SK-N-SH (cell line): ENCODE measurements at regions not wholly inside any gene's neighbourhood (a gene's known extent, or its start where the extent isn't known, plus 50 kb on each side); places are given as distances from the start of the nearest gene placed in this dataset.

Source experiments
- CTCF ChIA-PET: fragments of 300-600, 350-600 bp; formaldehyde crosslinking; extraction: SDS; loops from one replicate; lab custom pipeline; 2021; lab: Yijun Ruan, JAX
- POLR2A ChIA-PET: fragments of 350-600 bp; sonication (Branson Sonifier 250); formaldehyde crosslinking; extraction: SDS; loops from one replicate; lab custom pipeline; 2020; ENCODE audit warnings: antibody characterized with exemption, inconsistent platforms; lab: Yijun Ruan, JAX
- DNase-seq: peaks from one replicate; pipeline ENCODE4 v3.0.0; 2012
- H2AFZ ChIP-seq: fragments of 200-600 bp; sonication (generic); 2 replicates; pipeline ENCODE4 v1.8.1; 2016; ENCODE audit warnings: antibody characterized with exemption, mild to moderate bottlenecking, low read depth
- H3F3A ChIP-seq: fragments of 200-600 bp; sonication (generic); replicated peaks from 2 replicates; pipeline ENCODE3; 2016; ENCODE audit warnings: antibody characterized with exemption, mild to moderate bottlenecking; ENCODE audit not compliant: insufficient read depth
- H3K27ac ChIP-seq, 2 experiments: fragments of 200-500 bp in 1 of 2; fragments of 200-600 bp in 1 of 2; sonication (Bioruptor generic) in 1 of 2; sonication (generic), shearing (Covaris generic) in 1 of 2; 2 replicates each; pipeline versions ENCODE4 v1.5.1 to v1.6.1; 2014 to 2016; ENCODE audit warnings: low read depth in 2 of 2, inconsistent platforms in 1 of 2, low read length in 1 of 2, mild to moderate bottlenecking in 1 of 2, mixed read lengths in 1 of 2
- H3K27me3 ChIP-seq: fragments of 200-600 bp; sonication (generic), shearing (Covaris generic); 2 replicates; pipeline ENCODE4 v1.6.1; 2016; ENCODE audit warnings: mixed run types; ENCODE audit not compliant: insufficient read depth
- H3K36me3 ChIP-seq, 2 experiments: fragments of 200-500 bp in 1 of 2; fragments of 200-600 bp in 1 of 2; sonication (Bioruptor generic) in 1 of 2; sonication (generic) in 1 of 2; replicated peaks in 1 of 2; 2 replicates each; pipeline versions ENCODE3 to v1.5.1; 2014 to 2016; ENCODE audit warnings: low read length in 1 of 2, mild to moderate bottlenecking in 1 of 2; ENCODE audit not compliant: insufficient read depth in 2 of 2, control insufficient read depth in 1 of 2
- H3K4me1 ChIP-seq, 2 experiments: fragments of 200-500 bp in 1 of 2; fragments of 200-600 bp in 1 of 2; sonication (Bioruptor generic) in 1 of 2; sonication (generic), shearing (Covaris generic) in 1 of 2; 2 replicates each; pipeline versions ENCODE4 v1.5.1 to v1.6.1; 2014 to 2016; ENCODE audit warnings: low read depth in 1 of 2, low read length in 1 of 2, mixed run types in 1 of 2; ENCODE audit not compliant: insufficient read depth in 2 of 2, control insufficient read depth in 1 of 2
- H3K4me2 ChIP-seq: fragments of 200-600 bp; sonication (generic), shearing (Covaris generic); 2 replicates; pipeline ENCODE4 v1.6.1; 2017; ENCODE audit warnings: mixed run types
- H3K4me3 ChIP-seq, 2 experiments: fragments of 200-500 bp in 1 of 2; fragments of 200-600 bp in 1 of 2; sonication (Bioruptor generic) in 1 of 2; sonication (generic), shearing (Covaris generic) in 1 of 2; 2 replicates each; pipeline versions ENCODE4 v1.5.1 to v1.8.1; 2014 to 2016; ENCODE audit warnings: low read depth in 2 of 2, inconsistent platforms in 1 of 2, low read length in 1 of 2, mild to moderate bottlenecking in 1 of 2, mixed read lengths in 1 of 2, moderate library complexity in 1 of 2
- H3K79me2 ChIP-seq: fragments of 200-600 bp; sonication (generic); 2 replicates; pipeline ENCODE4 v1.8.1; 2017; ENCODE audit warnings: mild to moderate bottlenecking; ENCODE audit not compliant: insufficient read depth
- H3K9ac ChIP-seq: fragments of 200-600 bp; sonication (generic); 2 replicates; pipeline ENCODE4 v1.6.1; 2017; ENCODE audit warnings: mixed run types
- H3K9me2 ChIP-seq: fragments of 200-600 bp; sonication (generic); 2 replicates; pipeline ENCODE4 v1.6.1; 2017; ENCODE audit warnings: mixed run types
- H3K9me3 ChIP-seq: fragments of 200-600 bp; sonication (generic); 2 replicates; pipeline ENCODE4 v1.6.1; 2017; ENCODE audit warnings: mixed run types, mild to moderate bottlenecking, moderate library complexity
- H4K20me1 ChIP-seq: fragments of 200-600 bp; sonication (generic); 2 replicates; pipeline ENCODE4 v1.6.1; 2017; ENCODE audit warnings: mild to moderate bottlenecking, mixed run types; ENCODE audit not compliant: insufficient read depth
- CHD2 ChIP-seq: fragments of 150-350 bp; IDR thresholded peaks from 2 replicates; pipeline ENCODE4 v1.6.1; 2018; ENCODE audit warnings: low read length; ENCODE audit not compliant: partially characterized antibody
- ELF1 ChIP-seq: IDR thresholded peaks from 2 replicates; pipeline ENCODE4 v1.4.0; 2012
- FOSL2 ChIP-seq: IDR thresholded peaks from 2 replicates; pipeline ENCODE4 v1.4.0; 2012; ENCODE audit warnings: low read depth, mild to moderate bottlenecking, moderate library complexity, borderline replicate concordance
- GABPA ChIP-seq: IDR thresholded peaks from 2 replicates; pipeline ENCODE4 v1.4.0; 2012; ENCODE audit warnings: low read depth, mild to moderate bottlenecking
- GATA2 ChIP-seq: sonication (generic); formaldehyde crosslinking; IDR thresholded peaks from 2 replicates; pipeline ENCODE4 v1.5.0; 2020; ENCODE audit warnings: mild to moderate bottlenecking, missing genetic modification reagents
- IRF3 ChIP-seq: fragments of 150-350 bp; IDR thresholded peaks from 2 replicates; pipeline ENCODE4 v1.6.1; 2016; ENCODE audit warnings: mild to moderate bottlenecking, low read depth, low read length
- JUND ChIP-seq: IDR thresholded peaks from 2 replicates; pipeline ENCODE4 v1.4.0; 2012
- MAX ChIP-seq: IDR thresholded peaks from 2 replicates; pipeline ENCODE4 v1.4.0; 2012; ENCODE audit warnings: low read depth
- MEF2A ChIP-seq: IDR thresholded peaks from 2 replicates; pipeline ENCODE4 v1.4.0; 2012; ENCODE audit warnings: low read depth, borderline replicate concordance
- MXI1 ChIP-seq: IDR thresholded peaks from 2 replicates; pipeline ENCODE4 v1.6.1; 2012; ENCODE audit warnings: mild to moderate bottlenecking, low read depth, low read length, improper control_type of control experiment
- NRF1 ChIP-seq: IDR thresholded peaks from 2 replicates; pipeline ENCODE4 v1.6.1; 2012; ENCODE audit warnings: low read depth, mild to moderate bottlenecking, low read length
- PBX3 ChIP-seq: IDR thresholded peaks from 2 replicates; pipeline ENCODE4; 2012
- POLR2AphosphoS5 ChIP-seq: IDR thresholded peaks from 2 replicates; pipeline ENCODE4 v1.6.1; 2012; ENCODE audit warnings: low read depth, low read length
- RCOR1 ChIP-seq: fragments of 150-350 bp; IDR thresholded peaks from 2 replicates; pipeline ENCODE4 v1.6.1; 2017; ENCODE audit warnings: antibody characterized with exemption, low read length
- REST ChIP-seq: IDR thresholded peaks from 2 replicates; pipeline ENCODE4 v1.6.1; 2012; ENCODE audit warnings: mild to moderate bottlenecking, low read depth, low read length, moderate library complexity
- RXRA ChIP-seq: IDR thresholded peaks from 2 replicates; pipeline ENCODE4 v1.4.0; 2012; ENCODE audit warnings: low read depth, mild to moderate bottlenecking, borderline replicate concordance
- SIN3A ChIP-seq: IDR thresholded peaks from 2 replicates; pipeline ENCODE4 v1.6.1; 2012; ENCODE audit warnings: low read depth, mild to moderate bottlenecking, low read length, moderate library complexity, borderline replicate concordance
- SMC3 ChIP-seq: IDR thresholded peaks from 2 replicates; pipeline ENCODE4 v1.6.1; 2012; ENCODE audit warnings: low read depth, low read length, improper control_type of control experiment
- TEAD4 ChIP-seq: IDR thresholded peaks from 2 replicates; pipeline ENCODE4 v1.4.0; 2012; ENCODE audit warnings: mild to moderate bottlenecking, borderline replicate concordance; ENCODE audit not compliant: insufficient read depth
- USF1 ChIP-seq: IDR thresholded peaks from 2 replicates; pipeline ENCODE4 v1.4.0; 2012; ENCODE audit warnings: low read depth, borderline replicate concordance
- ZBTB33 ChIP-seq: IDR thresholded peaks from 2 replicates; pipeline ENCODE4 v1.4.0; 2012; ENCODE audit warnings: low read depth, borderline replicate concordance
- WGBS: methylation state at CpG from one replicate; pipeline ENCODE4 v1.1.6; 2017; ENCODE audit warnings: low lambda C conversion rate; 5-methylcytosine and 5-hydroxymethylcytosine counted together

GRCh38 chr7:17211307-17211836, 87.1 kb upstream of the AHR start:
- Histone ChIP-seq H3K4me1 (no peaks in the 10 kb centered on the region), H3K79me2 (no peaks in the 10 kb centered on the region), H3K9me3 (no peaks in the 10 kb centered on the region), H3K9ac (no peak overlapping the region), H2AFZ (no peak overlapping the region), H3K27ac (no peak overlapping the region), H4K20me1 (no peaks in the 10 kb centered on the region), H3K36me3 (no peaks in the 10 kb centered on the region), H3F3A (no peaks in the 10 kb centered on the region), H3K27me3 (peaks cover 21% of the 10 kb centered on the region; the same call in 1 of the 2 replicates), H3K4me2 (no peak overlapping the region), H3K9me2 (no peaks in the 10 kb centered on the region), H3K4me3 (no peak overlapping the region)
- no peak for DNase-seq
- WGBS = 15% methylated on average over 1 of the region's 1 CpG
- ChIA-PET POLR2A (no interaction called here), CTCF (no interaction called here)
- TF ChIP-seq ELF1 = no peak
- TF ChIP-seq SMC3 = no peak
- TF ChIP-seq RXRA = no peak
- TF ChIP-seq TEAD4 = no peak

GRCh38 chr7:17212188-17212587, 86.3 kb upstream of the AHR start:
- H2AFZ ChIP-seq = no peak overlapping the region
- H3K9me3 ChIP-seq = no peaks in the 10 kb centered on the region
- H3K4me3 ChIP-seq = no peak overlapping the region
- H3K4me2 ChIP-seq = no peak overlapping the region
- no peaks in the 10 kb centered on the region for H4K20me1 ChIP-seq
- no peaks in the 10 kb centered on the region for H3K4me1 ChIP-seq
- H3K27ac ChIP-seq = no peak overlapping the region
- H3K9ac ChIP-seq = no peak overlapping the region
- no peaks in the 10 kb centered on the region for H3F3A ChIP-seq
- no peak for DNase-seq
- peaks cover 22% of the 10 kb centered on the region; the same call in 1 of the 2 replicates for H3K27me3 ChIP-seq
- no peaks in the 10 kb centered on the region for H3K79me2 ChIP-seq
- no peaks in the 10 kb centered on the region for H3K9me2 ChIP-seq
- H3K36me3 ChIP-seq = no peaks in the 10 kb centered on the region
- ChIA-PET CTCF (no interaction called here), POLR2A (no interaction called here)
- TF ChIP-seq FOSL2 (no peak), JUND (no peak), SIN3A (no peak), PBX3 (no peak), POLR2AphosphoS5 (no peak), CHD2 (no peak), MXI1 (no peak), ZBTB33 (no peak), USF1 (no peak), GATA2 (CRISPR knock-in tag) (no peak), NRF1 (no peak), MEF2A (no peak), IRF3 (no peak), ELF1 (no peak), GABPA (no peak), RCOR1 (no peak), REST (no peak), MAX (no peak)
